H1 (cell line): ENCODE measurements at regions not wholly inside any gene's neighbourhood (a gene's known extent, or its start where the extent isn't known, plus 50 kb on each side); places are given as distances from the start of the nearest gene placed in this dataset.

Experiments
- GABPA ChIP-seq: IDR thresholded peaks from 2 replicates; pipeline ENCODE4 v1.6.1; 2011; ENCODE audit warnings: mild to moderate bottlenecking, low read length, moderate library complexity, borderline replicate concordance; ENCODE audit not compliant: insufficient read depth
- HDAC6 ChIP-seq: IDR thresholded peaks from one replicate; pipeline ENCODE4 v1.7.1; 2012; ENCODE audit warnings: low read depth, mild to moderate bottlenecking, inconsistent platforms, low read length, moderate library complexity
- TF ChIP-seq, protein P1 (sequence below), 3 experiments: IDR thresholded peaks; 1 replicate in 2 of 3; 2 replicates in 1 of 3; pipeline versions ENCODE4 v1.5.1 to v1.6.1; 2011; ENCODE audit warnings: low read length in 3 of 3, mild to moderate bottlenecking in 3 of 3, inconsistent platforms in 2 of 3, low read depth in 1 of 3, moderate library complexity in 1 of 3; ENCODE audit not compliant: insufficient read depth in 1 of 3; ENCODE audit errors: control extremely low read depth in 1 of 3

DNA sequence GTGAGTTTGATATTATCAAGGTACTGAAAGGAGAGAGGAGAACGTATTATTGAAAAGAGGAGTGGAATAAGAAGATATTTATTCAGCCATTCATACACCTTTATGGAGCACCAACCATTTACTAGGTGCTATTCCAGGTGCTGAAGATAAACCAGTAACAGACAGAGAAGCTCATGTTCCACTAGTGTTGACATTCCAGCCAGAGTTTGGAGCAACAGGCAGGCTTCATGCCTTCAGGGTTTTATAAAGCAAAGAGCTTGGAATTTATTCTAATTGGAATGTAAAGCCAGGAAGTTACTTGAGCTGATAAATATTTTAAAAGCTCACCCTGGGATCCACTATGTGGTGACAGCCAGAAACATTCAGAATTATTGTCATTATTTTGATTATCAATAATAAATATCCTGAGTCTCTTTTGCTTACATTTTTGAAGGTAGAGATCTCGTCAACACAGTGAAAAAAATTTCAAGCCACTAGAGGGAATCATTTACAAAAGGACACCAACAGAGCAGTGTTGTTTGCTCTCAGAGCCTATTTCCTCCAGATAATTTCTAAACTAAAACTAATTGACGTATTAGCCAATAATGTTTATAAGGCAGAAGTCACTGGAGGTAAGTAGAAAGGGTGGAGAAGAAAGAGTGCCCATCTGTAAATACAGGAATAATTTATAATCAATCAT, 172.0 kb downstream of the KCNA4 start (continued):
- TF ChIP-seq, protein P1, sequence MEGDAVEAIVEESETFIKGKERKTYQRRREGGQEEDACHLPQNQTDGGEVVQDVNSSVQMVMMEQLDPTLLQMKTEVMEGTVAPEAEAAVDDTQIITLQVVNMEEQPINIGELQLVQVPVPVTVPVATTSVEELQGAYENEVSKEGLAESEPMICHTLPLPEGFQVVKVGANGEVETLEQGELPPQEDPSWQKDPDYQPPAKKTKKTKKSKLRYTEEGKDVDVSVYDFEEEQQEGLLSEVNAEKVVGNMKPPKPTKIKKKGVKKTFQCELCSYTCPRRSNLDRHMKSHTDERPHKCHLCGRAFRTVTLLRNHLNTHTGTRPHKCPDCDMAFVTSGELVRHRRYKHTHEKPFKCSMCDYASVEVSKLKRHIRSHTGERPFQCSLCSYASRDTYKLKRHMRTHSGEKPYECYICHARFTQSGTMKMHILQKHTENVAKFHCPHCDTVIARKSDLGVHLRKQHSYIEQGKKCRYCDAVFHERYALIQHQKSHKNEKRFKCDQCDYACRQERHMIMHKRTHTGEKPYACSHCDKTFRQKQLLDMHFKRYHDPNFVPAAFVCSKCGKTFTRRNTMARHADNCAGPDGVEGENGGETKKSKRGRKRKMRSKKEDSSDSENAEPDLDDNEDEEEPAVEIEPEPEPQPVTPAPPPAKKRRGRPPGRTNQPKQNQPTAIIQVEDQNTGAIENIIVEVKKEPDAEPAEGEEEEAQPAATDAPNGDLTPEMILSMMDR (IDR thresholded peaks at IDR 0.05; ENCODE audit: control extremely low read depth in 1 of 3, insufficient read depth in 1 of 3, low read depth in 1 of 3, low read length in 3 of 3), result peak in 1 of 3 experiments; percentile 11; a peak in 2 of 4 replicates
- TF ChIP-seq HDAC6 (no peak), GABPA (no peak)
- TF ChIP-seq, all 59 proteins: peak for 2
